ENCODE measurements at regions not wholly inside any gene's neighbourhood (a gene's known extent, or its start where the extent isn't known, plus 50 kb on each side); places are given as distances from the start of the nearest gene placed in this dataset.
"Not testable (repeated sequence)": the region's sequence is repeated elsewhere in the genome, so short reads cannot be mapped to it uniquely, and the experiment has no call there.

DNA sequence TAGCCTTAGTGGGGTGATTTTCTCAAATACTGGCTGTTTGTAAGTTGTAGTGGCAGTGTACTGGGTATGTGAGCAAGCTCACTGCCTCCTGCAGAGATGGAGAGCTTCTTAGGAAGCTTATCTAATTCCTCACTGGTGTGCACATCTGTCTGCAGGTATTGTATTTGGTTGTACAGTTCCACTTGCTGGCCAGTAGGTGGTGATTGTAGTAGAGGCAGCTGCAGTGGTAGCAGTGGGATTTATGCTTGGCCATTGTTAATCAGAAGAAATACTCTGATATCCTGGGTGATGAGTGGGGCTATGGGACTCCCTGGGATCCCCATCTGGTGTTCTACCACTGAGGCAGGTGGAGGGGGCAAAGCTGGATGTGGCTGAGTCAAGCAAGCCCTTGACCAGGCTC is 276.1 kb upstream of the SPAG17 start:
- DNase-seq (ENCODE audit: low read depth), result no peak
- TF ChIP-seq, protein P1, sequence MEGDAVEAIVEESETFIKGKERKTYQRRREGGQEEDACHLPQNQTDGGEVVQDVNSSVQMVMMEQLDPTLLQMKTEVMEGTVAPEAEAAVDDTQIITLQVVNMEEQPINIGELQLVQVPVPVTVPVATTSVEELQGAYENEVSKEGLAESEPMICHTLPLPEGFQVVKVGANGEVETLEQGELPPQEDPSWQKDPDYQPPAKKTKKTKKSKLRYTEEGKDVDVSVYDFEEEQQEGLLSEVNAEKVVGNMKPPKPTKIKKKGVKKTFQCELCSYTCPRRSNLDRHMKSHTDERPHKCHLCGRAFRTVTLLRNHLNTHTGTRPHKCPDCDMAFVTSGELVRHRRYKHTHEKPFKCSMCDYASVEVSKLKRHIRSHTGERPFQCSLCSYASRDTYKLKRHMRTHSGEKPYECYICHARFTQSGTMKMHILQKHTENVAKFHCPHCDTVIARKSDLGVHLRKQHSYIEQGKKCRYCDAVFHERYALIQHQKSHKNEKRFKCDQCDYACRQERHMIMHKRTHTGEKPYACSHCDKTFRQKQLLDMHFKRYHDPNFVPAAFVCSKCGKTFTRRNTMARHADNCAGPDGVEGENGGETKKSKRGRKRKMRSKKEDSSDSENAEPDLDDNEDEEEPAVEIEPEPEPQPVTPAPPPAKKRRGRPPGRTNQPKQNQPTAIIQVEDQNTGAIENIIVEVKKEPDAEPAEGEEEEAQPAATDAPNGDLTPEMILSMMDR (IDR thresholded peaks at IDR 0.05; ENCODE audit: low read length, missing control alignments), result no peak
- no peak overlapping the region for H3K4me3 ChIP-seq (replicated peaks; ENCODE audit: low read depth, low read length)

GRCh38 chr1:118459871-118460270 is 274.8 kb upstream of the SPAG17 start:
- no peak for DNase-seq (ENCODE audit: low read depth)
- no peak overlapping the region for H3K4me3 ChIP-seq (replicated peaks; ENCODE audit: low read depth, low read length)
- TF ChIP-seq, protein P1 (IDR thresholded peaks at IDR 0.05; ENCODE audit: low read length, missing control alignments), result no peak

- H3K4me3 ChIP-seq (replicated peaks; ENCODE audit: low read depth, low read length); DNase-seq (ENCODE audit: low read depth): not testable (repeated sequence)
These were observed 268.8 kb upstream of the SPAG17 start for GRCh38 chr1:118453856-118454255.

- TF ChIP-seq, protein P1 (IDR thresholded peaks at IDR 0.05; ENCODE audit: low read length, missing control alignments), result no peak
- H3K4me3 ChIP-seq (replicated peaks; ENCODE audit: low read depth, low read length), result no peak overlapping the region
- no peak for DNase-seq (ENCODE audit: low read depth)
These were observed 260.1 kb upstream of the SPAG17 start for GRCh38 chr1:118445156-118445555.

- H3K4me3 ChIP-seq (replicated peaks; ENCODE audit: low read depth, low read length), result no peak overlapping the region
- TF ChIP-seq, protein P1 (IDR thresholded peaks at IDR 0.05; ENCODE audit: low read length, missing control alignments), result no peak
- no peak for DNase-seq (ENCODE audit: low read depth)
These were observed 257.2 kb upstream of the SPAG17 start for GRCh38 chr1:118442214-118442613.

- TF ChIP-seq, protein P1 (IDR thresholded peaks at IDR 0.05; ENCODE audit: low read length, missing control alignments), result no peak
- H3K4me3 ChIP-seq (replicated peaks; ENCODE audit: low read depth, low read length), result no peak overlapping the region
- no peak for DNase-seq (ENCODE audit: low read depth)
These were observed 252.6 kb upstream of the SPAG17 start for GRCh38 chr1:118437664-118438063.

DNA sequence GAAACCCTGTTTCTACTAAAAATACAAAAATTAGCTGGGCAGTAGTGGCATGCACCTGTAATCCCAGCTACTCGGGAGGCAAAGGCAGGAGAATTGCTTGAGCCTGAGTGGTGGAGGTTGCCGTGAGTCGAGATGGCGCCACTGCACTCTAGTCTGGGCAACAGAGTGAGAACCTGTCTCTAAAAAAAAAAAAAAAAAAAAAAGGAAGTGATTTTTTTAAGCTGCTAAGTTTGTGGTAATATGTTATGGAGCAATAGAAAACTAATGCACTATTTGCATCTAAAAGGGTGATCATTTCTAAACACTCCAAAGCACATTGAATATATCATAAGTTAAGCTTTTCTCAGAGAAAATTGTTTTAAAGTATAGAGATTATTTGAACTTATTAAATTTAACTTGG is 244.8 kb upstream of the SPAG17 start:
- TF ChIP-seq, protein P1 (IDR thresholded peaks at IDR 0.05; ENCODE audit: low read length, missing control alignments), result no peak
- DNase-seq (ENCODE audit: low read depth), result no peak
- no peak overlapping the region for H3K4me3 ChIP-seq (replicated peaks; ENCODE audit: low read depth, low read length)

Data from fibroblast of pulmonary artery (primary cell).